T-helper 17 cell (primary cell): ENCODE measurements at regions not wholly inside any gene's neighbourhood (a gene's known extent, or its start where the extent isn't known, plus 50 kb on each side); places are given as distances from the start of the nearest gene placed in this dataset.

ENCODE experiments used
- ATAC-seq: fragments of 150-1000 bp; cut with Tn5 transposase; 2 replicates; pipeline ENCODE4 v1.10.0; 2021; ENCODE audit warnings: mild to moderate bottlenecking, moderate library complexity
- DNase-seq, 3 donors: peaks; one replicate each; pipeline versions ENCODE4 v3.0.0 to v3.0.0-alpha.2; 2020 to 2021
- H3K9me3 ChIP-seq: one replicate; pipeline ENCODE4 v1.7.0; 2013; ENCODE audit warnings: low read length, mild to moderate bottlenecking; ENCODE audit not compliant: control insufficient read depth, poor library complexity, severe bottlenecking
- H3K27ac Mint-ChIP-seq: one replicate; pipeline ENCODE4 v1.8.0; 2022; ENCODE audit warnings: mild to moderate bottlenecking, moderate library complexity, mixed read lengths
- H3K27me3 Mint-ChIP-seq: one replicate; pipeline ENCODE4 v1.8.0; 2022; ENCODE audit warnings: mixed read lengths
- H3K36me3 Mint-ChIP-seq: one replicate; pipeline ENCODE4 v1.8.0; 2022; ENCODE audit warnings: low read depth, mixed read lengths
- H3K4me1 Mint-ChIP-seq: one replicate; pipeline ENCODE4 v1.8.0; 2022; ENCODE audit warnings: mild to moderate bottlenecking, mixed read lengths
- H3K4me3 Mint-ChIP-seq: one replicate; pipeline ENCODE4 v1.8.0; 2022; ENCODE audit warnings: mild to moderate bottlenecking, moderate library complexity, mixed read lengths

DNA sequence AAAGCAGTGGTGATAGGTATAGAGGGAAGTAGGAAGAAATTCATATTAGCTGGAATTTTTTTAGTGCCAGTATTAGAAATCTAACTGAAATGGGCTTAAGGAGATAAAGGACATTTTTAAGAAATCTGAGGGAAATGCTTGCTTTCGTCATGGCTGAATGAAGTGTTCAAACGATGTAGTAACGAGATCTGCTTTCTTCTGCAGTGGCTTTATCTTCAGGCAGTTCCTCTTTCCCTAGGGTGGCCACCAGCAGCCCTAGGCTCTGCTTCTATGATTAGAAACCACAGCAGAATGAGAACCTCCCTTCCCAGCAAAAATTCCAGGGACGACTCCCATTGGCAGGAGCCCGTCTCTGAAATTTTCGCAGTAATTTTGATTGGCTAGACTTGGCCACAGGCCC lies 163.9 kb upstream of the FRMD6 start:
- H3K4me3 Mint-ChIP-seq: no peak overlapping the region
- H3K27ac Mint-ChIP-seq: no peak overlapping the region
- ATAC-seq (no peak), DNase-seq (no peak)
- H3K9me3 ChIP-seq: no peaks in the 10 kb centered on the region
- H3K36me3 Mint-ChIP-seq: no peaks in the 10 kb centered on the region
- no peaks in the 10 kb centered on the region for H3K4me1 Mint-ChIP-seq
- peaks cover 23% of the 10 kb centered on the region for H3K27me3 Mint-ChIP-seq

DNA sequence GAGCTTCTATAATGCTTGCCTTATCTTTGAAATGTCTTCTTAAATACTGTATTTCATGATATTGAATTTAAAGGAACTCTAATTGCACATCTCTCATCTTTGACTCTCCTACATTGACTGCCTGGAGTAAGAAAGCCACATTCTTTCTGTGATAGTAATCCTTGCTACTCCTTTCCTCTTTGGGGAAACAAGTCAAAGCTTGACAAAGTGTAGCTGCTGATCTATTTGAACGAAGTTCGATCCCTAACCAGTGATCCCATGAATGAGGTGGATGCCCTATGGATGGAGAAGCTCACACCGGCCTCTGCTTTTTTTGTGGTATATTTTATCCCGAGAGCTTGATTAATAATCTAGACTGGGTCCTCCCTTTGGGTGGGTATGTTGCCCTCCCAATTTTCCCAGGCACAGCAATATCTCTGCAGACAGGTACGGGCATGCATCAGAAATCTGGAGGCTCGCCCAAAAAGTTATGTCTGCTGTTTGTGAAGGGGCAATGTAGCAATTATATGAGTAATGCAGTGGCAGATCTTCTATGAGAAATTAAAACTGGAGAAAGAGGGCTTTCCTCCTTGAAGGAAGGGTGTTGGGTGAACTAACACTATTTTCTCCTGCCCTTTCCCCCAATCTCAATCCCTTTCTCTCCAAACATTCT lies 163.0 kb upstream of the FRMD6 start:
- no peak overlapping the region for H3K27ac Mint-ChIP-seq
- no peak overlapping the region for H3K4me3 Mint-ChIP-seq
- DNase-seq: no peak
- peaks cover 23% of the 10 kb centered on the region for H3K27me3 Mint-ChIP-seq
- no peaks in the 10 kb centered on the region for H3K9me3 ChIP-seq
- ATAC-seq: no peak
- H3K36me3 Mint-ChIP-seq: no peaks in the 10 kb centered on the region
- no peaks in the 10 kb centered on the region for H3K4me1 Mint-ChIP-seq

DNA sequence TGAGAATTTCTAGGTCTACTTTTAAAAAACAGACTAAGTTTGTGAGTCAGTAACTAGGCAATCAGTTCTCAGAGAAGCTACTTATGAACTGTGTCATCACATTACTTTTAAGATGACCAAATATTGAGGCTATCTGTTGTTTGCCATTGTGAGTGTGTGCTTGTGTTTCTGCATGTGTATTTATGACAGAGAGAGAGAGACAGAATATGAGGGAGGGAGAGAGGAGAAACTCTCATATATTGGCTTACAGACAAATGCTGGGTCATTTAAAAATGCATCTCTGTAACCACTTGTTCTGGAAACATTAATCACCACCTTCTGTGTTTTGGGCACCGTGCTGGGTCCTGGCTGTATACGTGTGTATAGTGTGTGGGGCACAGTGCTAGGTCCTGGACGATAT lies 161.5 kb upstream of the FRMD6 start:
- no peak for ATAC-seq
- no peak for DNase-seq
- Mint-ChIP-seq H3K36me3 (no peaks in the 10 kb centered on the region), H3K27me3 (peaks cover 23% of the 10 kb centered on the region), H3K4me3 (no peak overlapping the region), H3K4me1 (no peaks in the 10 kb centered on the region), H3K27ac (no peak overlapping the region)
- H3K9me3 ChIP-seq: no peaks in the 10 kb centered on the region

DNA sequence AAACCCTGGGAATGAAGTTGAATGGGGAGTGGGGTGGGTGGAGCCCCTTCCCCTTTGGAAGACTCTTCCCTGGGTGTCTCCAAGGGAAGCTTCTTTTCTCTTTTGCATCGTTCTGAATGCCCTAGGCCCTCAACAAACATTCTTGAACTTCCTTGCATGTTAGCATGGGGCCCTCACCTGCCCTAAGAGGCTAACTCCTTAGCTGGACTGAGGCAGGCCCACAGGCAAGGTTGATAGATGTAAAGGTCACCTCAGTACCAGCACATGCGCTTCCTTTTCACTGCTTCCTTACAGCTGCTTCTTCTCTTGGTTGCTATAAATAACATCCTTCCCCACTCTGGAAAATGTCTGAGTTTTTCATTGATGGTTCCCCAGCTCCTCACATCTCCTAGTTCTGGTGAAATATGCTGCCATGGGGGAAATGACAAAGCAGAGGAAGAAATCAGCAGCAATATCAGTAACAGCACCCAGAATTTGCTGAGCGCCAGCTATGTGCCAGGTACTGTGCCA lies 160.6 kb upstream of the FRMD6 start:
- H3K9me3 ChIP-seq: no peaks in the 10 kb centered on the region
- no peak for DNase-seq
- H3K4me1 Mint-ChIP-seq: no peaks in the 10 kb centered on the region
- H3K4me3 Mint-ChIP-seq: no peak overlapping the region
- no peak overlapping the region for H3K27ac Mint-ChIP-seq
- H3K27me3 Mint-ChIP-seq: peaks cover 23% of the 10 kb centered on the region
- no peaks in the 10 kb centered on the region for H3K36me3 Mint-ChIP-seq
- no peak for ATAC-seq

DNA sequence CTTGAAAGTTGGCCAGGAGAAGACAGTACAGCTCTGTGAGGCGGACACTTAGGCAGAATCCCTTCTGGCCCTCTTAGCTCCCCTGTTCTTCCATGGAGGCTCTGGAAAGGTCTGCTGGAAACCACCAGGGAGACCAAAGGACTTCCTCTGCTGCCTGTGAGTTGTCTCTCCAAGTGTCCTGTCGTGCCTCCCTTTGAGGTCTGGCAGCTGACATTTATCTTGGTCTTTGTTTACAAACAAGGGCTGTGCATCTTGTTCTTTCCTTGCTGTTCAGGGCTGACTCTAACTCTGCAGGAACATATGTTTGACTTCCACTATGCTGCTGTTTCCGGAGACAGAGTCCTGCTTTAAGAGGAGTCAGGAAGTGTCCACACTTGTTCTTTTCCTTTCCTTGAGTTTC lies 159.9 kb upstream of the FRMD6 start:
- no peaks in the 10 kb centered on the region for H3K4me1 Mint-ChIP-seq
- peaks cover 23% of the 10 kb centered on the region for H3K27me3 Mint-ChIP-seq
- DNase-seq: no peak
- no peak overlapping the region for H3K4me3 Mint-ChIP-seq
- no peaks in the 10 kb centered on the region for H3K36me3 Mint-ChIP-seq
- H3K9me3 ChIP-seq: no peaks in the 10 kb centered on the region
- ATAC-seq: no peak
- peak overlapping the region; percentile 10 for H3K27ac Mint-ChIP-seq

DNA sequence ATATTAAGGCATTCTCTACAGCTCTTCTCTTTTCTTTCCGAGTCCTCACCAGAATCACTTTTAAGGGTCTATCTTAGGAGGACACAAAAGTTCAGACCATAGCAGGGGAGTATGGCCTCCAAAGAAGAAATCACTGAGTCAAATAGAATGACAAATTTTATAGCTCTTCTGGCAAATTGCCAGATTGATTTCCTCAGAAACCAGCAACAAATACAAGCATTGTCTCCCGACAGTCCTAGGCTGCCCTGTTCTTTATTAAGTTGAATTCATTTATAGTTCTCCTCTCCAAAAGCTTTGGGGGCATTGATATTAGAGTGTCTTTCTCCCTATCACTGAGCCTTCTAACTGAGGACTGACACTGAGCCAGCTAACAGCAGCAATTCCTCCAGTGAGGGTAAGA lies 156.4 kb upstream of the FRMD6 start:
- no peaks in the 10 kb centered on the region for H3K36me3 Mint-ChIP-seq
- H3K9me3 ChIP-seq: no peaks in the 10 kb centered on the region
- ATAC-seq (no peak), DNase-seq (no peak)
- H3K4me3 Mint-ChIP-seq: no peak overlapping the region
- peaks cover 9% of the 10 kb centered on the region for H3K27me3 Mint-ChIP-seq
- H3K4me1 Mint-ChIP-seq: no peaks in the 10 kb centered on the region
- no peak overlapping the region for H3K27ac Mint-ChIP-seq

DNA sequence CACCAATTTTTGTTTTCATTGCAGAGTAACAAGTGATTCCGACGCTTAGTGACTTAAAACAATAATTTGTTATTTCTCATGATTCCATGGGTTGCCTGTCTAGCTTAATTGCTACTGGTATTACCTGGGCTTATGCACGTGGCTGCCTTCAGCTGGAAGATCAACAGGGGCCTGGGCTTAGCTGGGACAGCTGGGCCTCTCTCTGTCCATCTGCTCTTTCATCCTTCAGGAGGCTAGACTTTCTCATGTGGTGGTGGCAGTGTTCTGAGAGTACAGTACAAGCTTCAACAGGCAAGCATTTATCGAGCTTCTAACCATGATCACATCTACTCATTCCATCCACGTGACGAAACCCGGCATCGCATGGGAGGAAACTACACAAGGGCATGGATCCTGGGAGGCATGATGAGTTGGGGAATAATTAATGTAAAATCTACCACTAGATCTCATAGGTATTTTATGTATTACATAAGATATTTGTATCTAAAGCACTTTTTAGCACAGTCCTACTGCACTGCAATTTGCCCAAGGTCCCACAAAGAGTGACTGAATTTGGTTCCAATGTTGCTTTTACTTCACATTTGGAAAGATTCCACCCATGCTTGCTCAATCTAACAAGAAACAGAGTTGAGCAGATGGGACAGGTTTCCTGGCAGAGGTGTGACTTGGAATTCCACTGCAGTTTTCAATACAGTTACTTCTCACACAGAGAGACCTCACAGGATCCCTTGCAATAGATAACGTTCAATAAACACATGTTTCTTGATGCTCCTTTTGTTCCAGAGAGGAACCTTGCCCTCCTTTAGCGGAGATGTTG lies 153.1 kb upstream of the FRMD6 start:
- ATAC-seq (no peak), DNase-seq (no peak)
- Mint-ChIP-seq H3K36me3 (no peaks in the 10 kb centered on the region), H3K4me3 (no peak overlapping the region), H3K27me3 (no peaks in the 10 kb centered on the region), H3K4me1 (no peaks in the 10 kb centered on the region), H3K27ac (no peak overlapping the region)
- no peaks in the 10 kb centered on the region for H3K9me3 ChIP-seq

DNA sequence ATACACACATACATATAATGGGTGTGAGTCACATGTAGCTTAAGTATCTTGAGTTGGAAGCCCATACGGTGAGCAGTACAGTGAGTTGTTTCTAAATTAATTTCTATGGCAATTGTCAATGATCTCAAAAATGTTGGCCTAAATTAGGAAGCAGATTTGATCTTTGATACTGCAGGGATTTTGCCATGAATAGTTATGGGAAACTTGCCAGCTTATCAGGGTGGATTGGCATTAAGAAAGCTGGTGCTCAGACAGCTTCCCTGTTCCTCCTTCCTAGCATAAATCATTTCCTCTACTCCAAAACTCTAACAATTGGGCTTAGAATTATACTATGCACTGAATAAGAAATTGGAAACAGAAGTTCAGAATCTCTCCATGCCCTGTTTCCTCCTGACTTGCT lies 150.9 kb upstream of the FRMD6 start:
- Mint-ChIP-seq H3K27me3 (peaks cover 4% of the 10 kb centered on the region), H3K36me3 (no peaks in the 10 kb centered on the region), H3K4me1 (no peaks in the 10 kb centered on the region), H3K4me3 (no peak overlapping the region), H3K27ac (no peak overlapping the region)
- ATAC-seq (no peak), DNase-seq (no peak)
- no peaks in the 10 kb centered on the region for H3K9me3 ChIP-seq

DNA sequence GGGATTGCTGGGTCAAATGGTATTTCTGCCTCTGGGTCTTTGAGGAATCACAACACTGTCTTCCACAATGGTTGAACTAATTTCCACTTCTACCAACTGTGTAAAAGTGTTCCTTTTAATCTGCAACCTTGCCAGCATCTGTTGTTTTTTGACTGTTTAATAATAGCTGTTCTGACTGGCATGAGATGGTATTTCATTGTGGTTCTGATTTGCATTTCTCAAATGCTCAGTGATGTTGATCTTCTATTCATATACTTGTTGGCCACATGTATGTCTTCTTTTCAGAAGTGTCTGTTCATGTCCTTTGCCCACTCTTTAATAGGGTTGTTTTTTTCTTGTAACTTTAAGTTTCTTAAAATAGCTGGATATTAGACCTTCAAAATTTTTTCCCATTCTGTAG lies 150.0 kb upstream of the FRMD6 start:
- ATAC-seq (no peak), DNase-seq (no peak)
- H3K27me3 Mint-ChIP-seq: peaks cover 10% of the 10 kb centered on the region
- H3K9me3 ChIP-seq: no peaks in the 10 kb centered on the region
- H3K4me3 Mint-ChIP-seq: no peak overlapping the region
- no peaks in the 10 kb centered on the region for H3K4me1 Mint-ChIP-seq
- no peaks in the 10 kb centered on the region for H3K36me3 Mint-ChIP-seq
- H3K27ac Mint-ChIP-seq: no peak overlapping the region

DNA sequence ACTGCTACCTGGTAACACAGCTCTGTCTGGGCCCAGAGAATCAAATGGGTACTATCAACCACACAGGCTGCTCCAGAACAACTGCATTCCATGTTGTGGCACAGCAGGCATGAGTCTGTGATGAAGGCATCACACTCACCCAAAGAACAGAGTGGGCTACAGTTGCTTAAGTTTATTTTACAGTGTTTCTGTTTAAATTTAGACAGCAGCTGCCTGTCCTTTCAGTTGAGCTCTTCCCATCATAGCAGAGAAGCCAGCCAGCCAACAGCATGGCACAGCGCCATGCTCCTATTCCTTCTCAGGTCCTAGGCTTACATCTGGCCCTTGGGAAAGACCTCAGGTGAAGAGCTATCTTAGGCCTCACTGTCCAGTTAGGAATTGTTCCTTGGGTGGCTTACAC lies 147.0 kb upstream of the FRMD6 start:
- H3K27ac Mint-ChIP-seq: no peak overlapping the region
- H3K9me3 ChIP-seq: no peaks in the 10 kb centered on the region
- no peaks in the 10 kb centered on the region for H3K4me1 Mint-ChIP-seq
- peaks cover 21% of the 10 kb centered on the region for H3K27me3 Mint-ChIP-seq
- H3K4me3 Mint-ChIP-seq: no peak overlapping the region
- DNase-seq (no peak), ATAC-seq (no peak)
- H3K36me3 Mint-ChIP-seq: peaks cover 2% of the 10 kb centered on the region

DNA sequence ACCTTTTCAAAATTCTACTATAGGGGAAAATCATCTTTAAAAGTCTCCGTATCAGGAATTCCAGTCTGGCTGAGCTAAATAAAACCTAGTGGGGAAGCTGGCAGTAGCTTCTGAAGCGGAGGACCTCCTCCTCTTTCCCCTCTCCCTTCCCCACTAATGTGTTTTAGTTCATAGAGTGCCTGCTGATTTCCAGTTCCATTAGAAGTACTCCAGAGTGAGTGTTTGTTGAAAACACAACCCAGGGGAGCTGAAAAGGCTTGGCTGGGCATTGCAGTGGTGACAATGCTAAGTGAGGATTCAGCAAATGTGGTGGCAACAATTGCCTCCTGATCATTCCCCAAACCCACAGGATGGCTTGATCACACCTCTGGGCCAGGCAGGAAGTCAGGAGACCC lies 144.2 kb upstream of the FRMD6 start:
- Mint-ChIP-seq H3K27ac (no peak overlapping the region), H3K27me3 (peaks cover 21% of the 10 kb centered on the region), H3K4me1 (no peaks in the 10 kb centered on the region), H3K4me3 (no peak overlapping the region), H3K36me3 (peaks cover 2% of the 10 kb centered on the region)
- no peak for ATAC-seq
- DNase-seq: no peak
- H3K9me3 ChIP-seq: no peaks in the 10 kb centered on the region

DNA sequence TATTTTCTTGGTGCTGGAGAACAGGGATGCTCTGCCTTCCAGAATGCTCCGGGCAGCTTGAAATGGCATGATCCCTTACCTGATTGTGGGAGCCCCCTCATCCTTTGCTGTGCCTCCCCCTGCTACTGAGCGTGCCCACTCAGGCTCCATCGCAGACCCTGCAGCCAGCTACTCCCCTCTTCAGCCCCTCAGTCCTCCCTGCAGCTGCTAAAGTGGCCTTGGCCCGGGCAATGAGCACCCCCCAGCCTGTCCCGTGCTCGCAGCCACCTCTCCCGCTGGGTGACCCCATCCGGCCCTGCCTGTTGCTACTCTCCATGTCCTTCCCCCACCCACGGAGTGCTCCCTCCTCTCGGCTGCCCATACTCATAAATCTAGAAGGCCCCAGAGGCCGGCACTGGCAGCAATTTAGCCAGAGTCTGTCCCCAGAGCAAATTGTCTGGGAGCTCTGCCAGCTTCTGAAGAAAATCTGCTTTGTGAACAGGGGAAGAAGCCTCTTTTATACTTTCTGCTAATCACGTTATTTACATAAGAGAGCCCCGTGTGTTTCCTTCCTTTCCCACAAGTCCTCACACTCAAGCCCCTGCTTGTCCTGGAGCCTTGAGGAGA lies 143.7 kb upstream of the FRMD6 start:
- Mint-ChIP-seq H3K36me3 (peaks cover 2% of the 10 kb centered on the region), H3K27me3 (peaks cover 21% of the 10 kb centered on the region)
- no peak for ATAC-seq

DNA sequence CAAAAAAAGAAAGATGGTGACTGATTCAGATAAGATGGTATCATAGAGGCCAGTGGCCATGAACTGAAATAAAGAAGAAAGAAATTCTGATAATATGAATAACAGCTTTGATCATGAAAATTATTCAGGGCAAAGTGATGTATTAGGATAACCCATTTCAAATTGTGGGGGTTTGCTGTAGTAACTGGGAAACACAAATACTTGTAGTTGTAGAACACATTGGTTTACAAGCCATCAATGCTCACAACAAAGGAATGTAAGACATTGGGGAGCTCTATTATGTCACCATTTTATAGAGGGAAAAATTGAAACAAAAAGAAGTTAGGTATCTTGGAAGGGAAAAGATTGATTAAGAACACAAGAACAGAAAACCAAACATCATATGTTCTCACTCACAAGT lies 140.4 kb upstream of the FRMD6 start:
- no peaks in the 10 kb centered on the region for H3K9me3 ChIP-seq
- Mint-ChIP-seq H3K27ac (no peak overlapping the region), H3K27me3 (peaks cover 12% of the 10 kb centered on the region), H3K4me1 (no peaks in the 10 kb centered on the region), H3K4me3 (no peak overlapping the region), H3K36me3 (peaks cover 2% of the 10 kb centered on the region)
- ATAC-seq (no peak), DNase-seq (no peak)

More for the DNA sequence above, 143.7 kb upstream of the FRMD6 start:
- Mint-ChIP-seq H3K4me1 (no peaks in the 10 kb centered on the region), H3K4me3 (no peak overlapping the region), H3K27ac (no peak overlapping the region)
- no peak for DNase-seq
- no peaks in the 10 kb centered on the region for H3K9me3 ChIP-seq
